GM19468 (cell line): ENCODE measurements at regions not wholly inside any gene's neighbourhood (a gene's known extent, or its start where the extent isn't known, plus 50 kb on each side); places are given as distances from the start of the nearest gene placed in this dataset.

Source experiments
- ATAC-seq: cut with Tn5 transposase; IDR thresholded peaks from one replicate; pipeline ENCODE4 v1.9.1; 2021; ENCODE audit warnings: mild to moderate bottlenecking, moderate library complexity, moderate number of reproducible peaks; ENCODE audit not compliant: unreplicated experiment; ENCODE audit errors: extremely low read depth

GRCh38 chr3:95037097-95037496 is 974.2 kb downstream of the NSUN3 start:
- no peak for ATAC-seq

GRCh38 chr3:95037927-95038326 is 975.1 kb downstream of the NSUN3 start:
- no peak for ATAC-seq

GRCh38 chr3:95044101-95044500 is 981.2 kb downstream of the NSUN3 start:
- ATAC-seq: no peak

- no peak for ATAC-seq
These were observed 985.7 kb downstream of the NSUN3 start for GRCh38 chr3:95048564-95048963.

- ATAC-seq: no peak
These were observed 987.0 kb downstream of the NSUN3 start for GRCh38 chr3:95049841-95050240.

- ATAC-seq: no peak
These were observed 992.4 kb downstream of the NSUN3 start for GRCh38 chr3:95055288-95055687.

GRCh38 chr3:95082191-95082590 is 1019.3 kb downstream of the NSUN3 start:
- no peak for ATAC-seq

- ATAC-seq: no peak
These were observed 1021.9 kb downstream of the NSUN3 start for GRCh38 chr3:95084738-95085137.

GRCh38 chr3:95088464-95088863 is 1025.6 kb downstream of the NSUN3 start:
- ATAC-seq: no peak

- no peak for ATAC-seq
These were observed 1034.6 kb downstream of the NSUN3 start for GRCh38 chr3:95097493-95097892.

GRCh38 chr3:95120921-95121320 is 1058.1 kb downstream of the NSUN3 start:
- no peak for ATAC-seq

- ATAC-seq: no peak
These were observed 1060.2 kb downstream of the NSUN3 start for GRCh38 chr3:95123104-95123503.

GRCh38 chr3:95134693-95135413 is 1072.0 kb downstream of the NSUN3 start:
- no peak for ATAC-seq

GRCh38 chr3:95148107-95148506 is 1085.2 kb downstream of the NSUN3 start:
- ATAC-seq: no peak

- ATAC-seq: no peak
These were observed 1088.7 kb downstream of the NSUN3 start for GRCh38 chr3:95151590-95151989.

- ATAC-seq: no peak
These were observed 1091.9 kb downstream of the NSUN3 start for GRCh38 chr3:95154766-95155165.

GRCh38 chr3:95162794-95163193 is 1099.9 kb downstream of the NSUN3 start:
- no peak for ATAC-seq

- no peak for ATAC-seq
These were observed 1104.9 kb downstream of the NSUN3 start for GRCh38 chr3:95167748-95168147.

- no peak for ATAC-seq
These were observed 1105.7 kb downstream of the NSUN3 start for GRCh38 chr3:95168526-95168925.

GRCh38 chr3:95172164-95172943 is 1109.5 kb downstream of the NSUN3 start:
- ATAC-seq: no peak

GRCh38 chr3:95177096-95177495 is 1114.2 kb downstream of the NSUN3 start:
- ATAC-seq: no peak

- ATAC-seq: no peak
These were observed 1121.2 kb downstream of the NSUN3 start for GRCh38 chr3:95184038-95184437.
